IMR-90 (cell line): ENCODE measurements at regions not wholly inside any gene's neighbourhood (a gene's known extent, or its start where the extent isn't known, plus 50 kb on each side); places are given as distances from the start of the nearest gene placed in this dataset.

Experiments
- ATAC-seq: fragments of 200-7000 bp; cut with Tn5 transposase; 2 replicates; pipeline ENCODE4 v1.9.1; 2020; ENCODE audit warnings: low read depth, mild to moderate bottlenecking, moderate library complexity
- BruUV-seq: library from RNA; stranded (reverse); fragments of 400-500 nt; replicated peaks from 2 replicates; lab custom pipeline; 2021; lab: Mats Ljungman, UMichigan
- CTCF ChIA-PET: fragments of 300-600 bp; formaldehyde crosslinking; extraction: SDS; loops from one replicate; lab custom pipeline; 2021; ENCODE audit warnings: antibody characterized with exemption; lab: Yijun Ruan, JAX
- POLR2A ChIA-PET: fragments of 300-600 bp; sonication (Branson Sonifier 250); formaldehyde crosslinking; loops from one replicate; lab custom pipeline; 2022; ENCODE audit warnings: antibody characterized with exemption; ENCODE audit not compliant: unreplicated experiment; lab: Charles Lee
- DNase-seq: peaks from one replicate; pipeline ENCODE4 v3.0.0; 2013
- H2AFZ ChIP-seq: replicated peaks from 2 replicates; pipeline ENCODE3; 2013; ENCODE audit warnings: low read length, mild to moderate bottlenecking; ENCODE audit not compliant: poor library complexity
- H2AK5ac ChIP-seq: 2 replicates; pipeline ENCODE4 v1.6.1; 2013; ENCODE audit warnings: low read depth, low read length, inconsistent platforms
- H2AK9ac ChIP-seq: replicated peaks from 2 replicates; pipeline ENCODE3; 2013; ENCODE audit warnings: mild to moderate bottlenecking, low read depth, low read length, moderate library complexity; ENCODE audit not compliant: poor library complexity
- H2BK120ac ChIP-seq: 2 replicates; pipeline ENCODE4 v1.6.1; 2013; ENCODE audit warnings: low read depth, low read length, inconsistent platforms
- H2BK15ac ChIP-seq: 3 replicates; pipeline ENCODE4 v1.6.1; 2013; ENCODE audit warnings: low read depth, low read length, inconsistent platforms
- H2BK20ac ChIP-seq: 2 replicates; pipeline ENCODE4 v1.6.1; 2013; ENCODE audit warnings: low read depth, mild to moderate bottlenecking, inconsistent platforms, low read length, moderate library complexity
- H2BK5ac ChIP-seq: 2 replicates; pipeline ENCODE4 v1.6.1; 2013; ENCODE audit warnings: mild to moderate bottlenecking, low read depth, low read length, inconsistent platforms; ENCODE audit not compliant: poor library complexity, severe bottlenecking
- H3K14ac ChIP-seq: replicated peaks from 2 replicates; pipeline ENCODE4 v1.6.1; 2013; ENCODE audit warnings: low read depth, low read length, inconsistent platforms
- H3K18ac ChIP-seq: 2 replicates; pipeline ENCODE4 v1.6.1; 2013; ENCODE audit warnings: low read depth, low read length, control low read depth
- H3K23ac ChIP-seq: 2 replicates; pipeline ENCODE4 v1.6.1; 2013; ENCODE audit warnings: low read depth, low read length, inconsistent platforms
- H3K27ac ChIP-seq: 2 replicates; pipeline ENCODE4 v1.5.1; 2013; ENCODE audit warnings: mild to moderate bottlenecking, control low read depth, low read length; ENCODE audit not compliant: insufficient read depth
- H3K27me3 ChIP-seq: 2 replicates; pipeline ENCODE4 v1.6.1; 2013; ENCODE audit warnings: low read length; ENCODE audit not compliant: control insufficient read depth, insufficient read depth
- H3K36me3 ChIP-seq: 2 replicates; pipeline ENCODE4 v1.6.1; 2013; ENCODE audit warnings: low read length, mixed read lengths; ENCODE audit not compliant: control insufficient read depth, insufficient read depth
- H3K4ac ChIP-seq: 2 replicates; pipeline ENCODE4 v1.6.1; 2013; ENCODE audit warnings: low read depth, low read length, inconsistent platforms
- H3K4me1 ChIP-seq: 2 replicates; pipeline ENCODE4 v1.6.1; 2013; ENCODE audit warnings: low read length, mixed read lengths; ENCODE audit not compliant: control insufficient read depth, insufficient read depth
- H3K4me2 ChIP-seq: 2 replicates; pipeline ENCODE4 v1.6.1; 2013; ENCODE audit warnings: low read depth, mild to moderate bottlenecking, control low read depth, low read length, moderate library complexity
- H3K4me3 ChIP-seq: 2 replicates; pipeline ENCODE4 v1.5.1; 2013; ENCODE audit warnings: low read depth, mild to moderate bottlenecking, control low read depth, low read length, moderate library complexity; ENCODE audit not compliant: insufficient read depth
- H3K56ac ChIP-seq: 2 replicates; pipeline ENCODE4 v1.6.1; 2013; ENCODE audit warnings: low read length, inconsistent platforms; ENCODE audit not compliant: insufficient read depth; ENCODE audit errors: extremely low read depth
- H3K79me1 ChIP-seq, 2 experiments: 2 replicates each; pipeline ENCODE4 v1.6.1; 2013; ENCODE audit warnings: low read length in 2 of 2, inconsistent platforms in 1 of 2, low read depth in 1 of 2
- H3K9ac ChIP-seq: 2 replicates; pipeline ENCODE4 v1.6.1; 2013; ENCODE audit warnings: low read depth, low read length, control low read depth
- H3K9me1 ChIP-seq: 2 replicates; pipeline ENCODE4 v1.6.1; 2013; ENCODE audit warnings: low read length, inconsistent platforms; ENCODE audit not compliant: insufficient read depth
- H3K9me3 ChIP-seq: 2 replicates; pipeline ENCODE4 v1.6.1; 2013; ENCODE audit warnings: low read length; ENCODE audit not compliant: control insufficient read depth, insufficient read depth
- H4K20me1 ChIP-seq: 2 replicates; pipeline ENCODE4 v1.6.1; 2013; ENCODE audit warnings: low read length, inconsistent platforms; ENCODE audit not compliant: insufficient read depth
- H4K5ac ChIP-seq: 2 replicates; pipeline ENCODE4 v1.6.1; 2013; ENCODE audit warnings: mild to moderate bottlenecking, low read depth, low read length, control low read depth
- H4K8ac ChIP-seq, 2 experiments: 2 replicates each; pipeline ENCODE4 v1.6.1; 2013; ENCODE audit warnings: low read depth in 2 of 2, low read length in 2 of 2, control low read depth in 1 of 2, inconsistent platforms in 1 of 2
- H4K91ac ChIP-seq: 2 replicates; pipeline ENCODE4 v1.6.1; 2013; ENCODE audit warnings: low read depth, low read length, inconsistent platforms; ENCODE audit not compliant: insufficient read depth
- BHLHE40 ChIP-seq: fragments of 150-350 bp; IDR thresholded peaks from 2 replicates; pipeline ENCODE4 v1.6.1; 2016; ENCODE audit warnings: mild to moderate bottlenecking, low read depth, low read length
- CEBPB ChIP-seq: IDR thresholded peaks from 2 replicates; pipeline ENCODE4 v1.6.1; 2012; ENCODE audit warnings: low read depth, low read length, improper control_type of control experiment
- CHD1 ChIP-seq: IDR thresholded peaks from 2 replicates; pipeline ENCODE4 v1.6.1; 2012; ENCODE audit warnings: low read depth, low read length, improper control_type of control experiment
- CTCF ChIP-seq: conservative IDR thresholded peaks from 2 replicates; pipeline ENCODE4 v1.5.1; 2012; ENCODE audit warnings: mild to moderate bottlenecking, low read depth, low read length, improper control_type of control experiment
- FOS ChIP-seq: fragments of 150-350 bp; IDR thresholded peaks from 2 replicates; pipeline ENCODE4 v1.6.1; 2016; ENCODE audit warnings: low read depth, low read length
- MAFK ChIP-seq: IDR thresholded peaks from 2 replicates; pipeline ENCODE4 v1.6.1; 2012; ENCODE audit warnings: low read depth, low read length, improper control_type of control experiment
- MAZ ChIP-seq: IDR thresholded peaks from 2 replicates; pipeline ENCODE4 v1.6.1; 2012; ENCODE audit warnings: low read depth, mild to moderate bottlenecking, low read length, improper control_type of control experiment, moderate library complexity, borderline replicate concordance
- MXI1 ChIP-seq: IDR thresholded peaks from 2 replicates; pipeline ENCODE4 v1.6.1; 2012; ENCODE audit warnings: low read depth, mild to moderate bottlenecking, low read length, moderate library complexity, borderline replicate concordance
- NFE2L2 ChIP-seq: fragments of 150-350 bp; IDR thresholded peaks from 2 replicates; pipeline ENCODE4 v1.6.1; 2016; ENCODE audit warnings: low read depth, mild to moderate bottlenecking, low read length
- POLR2A ChIP-seq: IDR thresholded peaks from 2 replicates; pipeline ENCODE4 v1.6.1; 2012; ENCODE audit warnings: mild to moderate bottlenecking, low read depth, low read length
- RAD21 ChIP-seq: IDR thresholded peaks from 2 replicates; pipeline ENCODE4 v1.6.1; 2012; ENCODE audit warnings: low read length, improper control_type of control experiment
- RCOR1 ChIP-seq: IDR thresholded peaks from 2 replicates; pipeline ENCODE4 v1.6.1; 2012; ENCODE audit warnings: mild to moderate bottlenecking, low read length, improper control_type of control experiment; ENCODE audit not compliant: insufficient replicate concordance
- RFX5 ChIP-seq: IDR thresholded peaks from 2 replicates; pipeline ENCODE4 v1.8.0; 2012; ENCODE audit warnings: low read depth, mild to moderate bottlenecking, low read length, moderate library complexity
- SMC3 ChIP-seq: fragments of 150-350 bp; IDR thresholded peaks from 2 replicates; pipeline ENCODE4 v1.6.1; 2016; ENCODE audit warnings: low read depth, mild to moderate bottlenecking, antibody characterized with exemption, low read length, moderate library complexity
- WGBS, 2 experiments: methylation state at CpG; one replicate each; pipeline versions ENCODE4 v1.1.5 to v1.1.7; 2013; ENCODE audit warnings: missing lambda C conversion rate in 2 of 2; ENCODE audit not compliant: insufficient read length in 1 of 2; ENCODE audit errors: extremely low coverage in 2 of 2; 5-methylcytosine and 5-hydroxymethylcytosine counted together
- dilution Hi-C: fragments of 300-500 bp; cut with HindIII; formaldehyde crosslinking; loops from one replicate; pipeline ENCODE4 v1.14.3; 2018; ENCODE audit warnings: low sequenced_read_pairs; ENCODE audit not compliant: unreplicated experiment
- in situ Hi-C: fragments of 300-500 bp; cut with MboI; formaldehyde crosslinking; loops from 3 replicates; pipeline ENCODE4 v1.14.3; 2019; ENCODE audit warnings: low sequenced_read_pairs, inconsistent platforms, mixed read lengths
- intact Hi-C: fragments of 100-400 bp; cut with micrococcal nuclease; formaldehyde crosslinking; loops from 2 replicates; pipeline ENCODE4 v1.10.0; 2022
- TF ChIP-seq, protein P1 (sequence below): fragments of 150-350 bp; IDR thresholded peaks from 2 replicates; pipeline ENCODE4 v1.6.1; 2016; ENCODE audit warnings: low read depth, mild to moderate bottlenecking, low read length, moderate library complexity, borderline replicate concordance
- TF ChIP-seq, protein P2 (sequence below): fragments of 150-350 bp; IDR thresholded peaks from 2 replicates; pipeline ENCODE4 v1.6.1; 2017; ENCODE audit warnings: mild to moderate bottlenecking, antibody characterized with exemption, low read length, low read depth

DNA sequence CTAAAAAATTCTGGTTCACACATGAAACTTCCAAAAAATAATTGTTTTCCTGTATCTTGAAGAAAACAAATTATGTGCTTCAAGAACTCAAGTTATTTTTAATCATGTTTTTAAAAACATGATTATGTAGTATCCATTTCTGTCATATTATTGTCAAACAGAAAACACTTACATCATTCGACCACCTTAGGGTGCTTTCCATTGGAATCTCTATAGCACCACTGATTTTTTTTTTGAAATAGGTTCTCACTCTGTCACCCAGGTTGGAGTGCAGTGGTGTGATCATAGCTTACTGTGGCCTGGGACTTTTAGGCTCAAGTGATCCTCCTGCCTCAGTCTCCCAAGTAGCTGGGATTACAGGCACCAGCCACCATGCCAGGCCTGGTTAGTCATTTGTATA lies 457.3 kb downstream of the SI start:
- peaks cover 5% of the 10 kb centered on the region; the same call in 1 of the 2 replicates for H3K9me3 ChIP-seq
- no peak overlapping the region for H3K27ac ChIP-seq
- no peaks in the 10 kb centered on the region for H4K20me1 ChIP-seq
- H2AK5ac ChIP-seq = no peak overlapping the region
- no peak overlapping the region for H3K23ac ChIP-seq
- no peaks in the 10 kb centered on the region for H3K4me1 ChIP-seq
- no peak overlapping the region for H4K91ac ChIP-seq
- no peak overlapping the region for H2AK9ac ChIP-seq
- DNase-seq (no peak), ATAC-seq (no peak)
- CTCF ChIA-PET = no interaction called here
- H2BK20ac ChIP-seq = no peak overlapping the region
- H3K4ac ChIP-seq = no peak overlapping the region
- no peak overlapping the region for H4K8ac ChIP-seq
- WGBS, 2 experiments = no CpG with 5 or more reads among the region's 1 CpG
- H3K56ac ChIP-seq = no peak overlapping the region
- no peak overlapping the region for H2AFZ ChIP-seq
- no peaks in the 10 kb centered on the region for H3K36me3 ChIP-seq
- H4K5ac ChIP-seq = no peak overlapping the region
- H2BK120ac ChIP-seq = no peak overlapping the region
- no peaks in the 10 kb centered on the region for H3K9me1 ChIP-seq
- no peak overlapping the region for H3K9ac ChIP-seq
- dilution Hi-C loops (no loop called here), in situ Hi-C loops (no loop called here), intact Hi-C loops (no loop called here)
- no peaks in the 10 kb centered on the region for H3K27me3 ChIP-seq
- H3K4me2 ChIP-seq = no peak overlapping the region
- H3K4me3 ChIP-seq = no peak overlapping the region
- H3K79me1 ChIP-seq = no peaks in the 10 kb centered on the region
- POLR2A ChIA-PET = no interaction called here
- TF ChIP-seq CTCF = no peak
- TF ChIP-seq, protein P1, sequence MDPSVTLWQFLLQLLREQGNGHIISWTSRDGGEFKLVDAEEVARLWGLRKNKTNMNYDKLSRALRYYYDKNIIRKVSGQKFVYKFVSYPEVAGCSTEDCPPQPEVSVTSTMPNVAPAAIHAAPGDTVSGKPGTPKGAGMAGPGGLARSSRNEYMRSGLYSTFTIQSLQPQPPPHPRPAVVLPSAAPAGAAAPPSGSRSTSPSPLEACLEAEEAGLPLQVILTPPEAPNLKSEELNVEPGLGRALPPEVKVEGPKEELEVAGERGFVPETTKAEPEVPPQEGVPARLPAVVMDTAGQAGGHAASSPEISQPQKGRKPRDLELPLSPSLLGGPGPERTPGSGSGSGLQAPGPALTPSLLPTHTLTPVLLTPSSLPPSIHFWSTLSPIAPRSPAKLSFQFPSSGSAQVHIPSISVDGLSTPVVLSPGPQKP = no peak
- no peak for TF ChIP-seq FOS
- no peak for TF ChIP-seq CHD1
- no peak for TF ChIP-seq MAZ
- no peak for TF ChIP-seq BHLHE40
- TF ChIP-seq RCOR1 = no peak
- TF ChIP-seq, protein P2, sequence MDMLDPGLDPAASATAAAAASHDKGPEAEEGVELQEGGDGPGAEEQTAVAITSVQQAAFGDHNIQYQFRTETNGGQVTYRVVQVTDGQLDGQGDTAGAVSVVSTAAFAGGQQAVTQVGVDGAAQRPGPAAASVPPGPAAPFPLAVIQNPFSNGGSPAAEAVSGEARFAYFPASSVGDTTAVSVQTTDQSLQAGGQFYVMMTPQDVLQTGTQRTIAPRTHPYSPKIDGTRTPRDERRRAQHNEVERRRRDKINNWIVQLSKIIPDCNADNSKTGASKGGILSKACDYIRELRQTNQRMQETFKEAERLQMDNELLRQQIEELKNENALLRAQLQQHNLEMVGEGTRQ = no peak
- TF ChIP-seq RAD21 = no peak
- TF ChIP-seq NFE2L2 = no peak
- TF ChIP-seq CEBPB = no peak
- no peak for TF ChIP-seq POLR2A
- TF ChIP-seq SMC3 = no peak
- no peak for TF ChIP-seq MAFK
- no peak for TF ChIP-seq RFX5
- no peak for TF ChIP-seq MXI1
- no peak overlapping the region for H3K14ac ChIP-seq
- no peak overlapping the region for H2BK15ac ChIP-seq
- no TSS peak for BruUV-seq
- no peak overlapping the region for H3K18ac ChIP-seq
- H2BK5ac ChIP-seq = no peak overlapping the region
